Loucy (cell line): ENCODE measurements at regions not wholly inside any gene's neighbourhood (a gene's known extent, or its start where the extent isn't known, plus 50 kb on each side); places are given as distances from the start of the nearest gene placed in this dataset.

Source experiments
- H2AFZ ChIP-seq: fragments of 200-600 bp; sonication (generic); 2 replicates; pipeline ENCODE4 v1.6.0; 2016; ENCODE audit warnings: antibody characterized with exemption, mild to moderate bottlenecking, low read length, moderate library complexity
- H3F3A ChIP-seq: fragments of 200-600 bp; 2 replicates; pipeline ENCODE4 v1.6.0; 2016; ENCODE audit warnings: antibody characterized with exemption, low read depth, mild to moderate bottlenecking
- H3K27me3 ChIP-seq: fragments of 200-600 bp; sonication (generic); 2 replicates; pipeline ENCODE4 v1.6.1; 2014; ENCODE audit warnings: low read length, mild to moderate bottlenecking; ENCODE audit not compliant: insufficient read depth, poor library complexity, severe bottlenecking
- H3K36me3 ChIP-seq: fragments of 200-600 bp; sonication (generic); 2 replicates; pipeline ENCODE4 v1.6.1; 2016; ENCODE audit warnings: low read length; ENCODE audit not compliant: insufficient read depth
- H3K4me1 ChIP-seq: fragments of 200-600 bp; sonication (generic); 2 replicates; pipeline ENCODE4 v1.5.1; 2014; ENCODE audit warnings: low read length, mild to moderate bottlenecking; ENCODE audit not compliant: insufficient read depth, poor library complexity, severe bottlenecking
- H3K4me2 ChIP-seq: fragments of 200-600 bp; sonication (generic); 2 replicates; pipeline ENCODE4 v1.6.0; 2014; ENCODE audit warnings: antibody characterized with exemption, low read length, low read depth, mild to moderate bottlenecking; ENCODE audit not compliant: poor library complexity, severe bottlenecking
- H3K4me3 ChIP-seq: fragments of 200-600 bp; sonication (generic); 2 replicates; pipeline ENCODE4 v1.5.1; 2014; ENCODE audit warnings: low read length, mild to moderate bottlenecking, mixed read lengths; ENCODE audit not compliant: poor library complexity, severe bottlenecking
- H3K79me2 ChIP-seq: fragments of 200-600 bp; sonication (generic); 2 replicates; pipeline ENCODE4 v1.6.1; 2014; ENCODE audit warnings: low read length; ENCODE audit not compliant: insufficient read depth
- H3K9ac ChIP-seq: fragments of 200-600 bp; sonication (generic); 2 replicates; pipeline ENCODE4 v1.6.0; 2014; ENCODE audit warnings: mild to moderate bottlenecking, low read depth, low read length, moderate library complexity; ENCODE audit not compliant: poor library complexity, severe bottlenecking
- H3K9me2 ChIP-seq: fragments of 200-600 bp; sonication (generic); replicated peaks from 2 replicates; pipeline ENCODE4 v1.6.1; 2016; ENCODE audit warnings: low read depth, low read length, mixed read lengths
- H3K9me3 ChIP-seq: fragments of 200-600 bp; sonication (generic); 2 replicates; pipeline ENCODE4 v1.6.1; 2014; ENCODE audit warnings: mild to moderate bottlenecking, antibody characterized with exemption, low read length, low read depth; ENCODE audit not compliant: insufficient read depth
- H4K20me1 ChIP-seq: fragments of 200-600 bp; sonication (generic); 2 replicates; pipeline ENCODE4 v1.6.0; 2014; ENCODE audit warnings: antibody characterized with exemption, low read length, mild to moderate bottlenecking; ENCODE audit not compliant: insufficient read depth, poor library complexity, severe bottlenecking
- CTCF ChIP-seq: fragments of 200-600 bp; sonication (generic); conservative IDR thresholded peaks from 2 replicates; pipeline ENCODE4 v1.5.1; 2014; ENCODE audit warnings: mild to moderate bottlenecking, antibody characterized with exemption, low read length
- EZH2phosphoT487 ChIP-seq: fragments of 200-600 bp; IDR thresholded peaks from 2 replicates; pipeline ENCODE4 v1.6.1; 2018; ENCODE audit warnings: antibody characterized with exemption, mild to moderate bottlenecking, moderate library complexity, borderline replicate concordance

GRCh38 chr3:64805248-64805647 lies 117.4 kb upstream of the ADAMTS9 start:
- H3K9ac ChIP-seq = no peak overlapping the region
- H3K4me3 ChIP-seq = no peak overlapping the region
- H4K20me1 ChIP-seq = no peaks in the 10 kb centered on the region
- TF ChIP-seq CTCF = no peak
- no peak for TF ChIP-seq EZH2phosphoT487
- H3K79me2 ChIP-seq = no peaks in the 10 kb centered on the region
- no peaks in the 10 kb centered on the region for H3K9me2 ChIP-seq
- H3K4me2 ChIP-seq = no peak overlapping the region
- H3K36me3 ChIP-seq = no peaks in the 10 kb centered on the region
- H2AFZ ChIP-seq = no peak overlapping the region
- H3K4me1 ChIP-seq = no peaks in the 10 kb centered on the region
- H3K9me3 ChIP-seq = no peaks in the 10 kb centered on the region
- no peaks in the 10 kb centered on the region for H3F3A ChIP-seq
- no peaks in the 10 kb centered on the region for H3K27me3 ChIP-seq

DNA sequence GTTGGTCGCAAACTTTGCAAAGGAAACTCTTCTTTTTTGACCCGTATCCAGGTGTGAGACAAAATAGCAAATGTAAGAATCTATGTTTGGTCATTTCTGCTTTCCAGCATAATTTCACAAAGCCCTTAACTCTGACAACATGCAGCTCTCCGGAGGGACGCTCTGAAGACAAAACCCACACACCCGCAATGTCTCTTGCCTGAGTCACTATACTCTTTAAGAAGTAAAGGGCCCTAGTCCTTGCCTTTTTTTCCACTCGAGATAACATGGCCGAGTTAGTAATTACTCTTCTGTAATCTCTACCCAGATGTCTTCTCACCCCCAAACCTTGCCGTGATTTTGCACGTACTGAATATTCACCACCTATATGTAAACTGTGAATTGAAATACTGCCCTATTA lies 115.7 kb upstream of the ADAMTS9 start:
- H4K20me1 ChIP-seq = no peaks in the 10 kb centered on the region
- no peaks in the 10 kb centered on the region for H3K9me3 ChIP-seq
- H2AFZ ChIP-seq = no peak overlapping the region
- H3K27me3 ChIP-seq = no peaks in the 10 kb centered on the region
- TF ChIP-seq EZH2phosphoT487 (no peak), CTCF (no peak)
- H3K36me3 ChIP-seq = no peaks in the 10 kb centered on the region
- H3K4me1 ChIP-seq = no peaks in the 10 kb centered on the region
- H3K9ac ChIP-seq = no peak overlapping the region
- no peaks in the 10 kb centered on the region for H3K9me2 ChIP-seq
- no peak overlapping the region for H3K4me2 ChIP-seq
- H3F3A ChIP-seq = no peaks in the 10 kb centered on the region
- no peak overlapping the region for H3K4me3 ChIP-seq
- H3K79me2 ChIP-seq = no peaks in the 10 kb centered on the region

- Histone ChIP-seq H3K4me2 (no peak overlapping the region), H3K27me3 (no peaks in the 10 kb centered on the region), H3K79me2 (no peaks in the 10 kb centered on the region), H3K4me3 (no peak overlapping the region), H4K20me1 (no peaks in the 10 kb centered on the region), H3K36me3 (no peaks in the 10 kb centered on the region), H3K9me2 (no peaks in the 10 kb centered on the region), H2AFZ (no peak overlapping the region), H3F3A (no peaks in the 10 kb centered on the region), H3K4me1 (no peaks in the 10 kb centered on the region), H3K9ac (no peak overlapping the region), H3K9me3 (no peaks in the 10 kb centered on the region)
- TF ChIP-seq CTCF = no peak
- TF ChIP-seq EZH2phosphoT487 = no peak
These were observed 114.7 kb upstream of the ADAMTS9 start for GRCh38 chr3:64802460-64802859.
